HCT116 (cell line): ENCODE measurements at regions not wholly inside any gene's neighbourhood (a gene's known extent, or its start where the extent isn't known, plus 50 kb on each side); places are given as distances from the start of the nearest gene placed in this dataset.

Experiments used
- ATAC-seq: fragments of 200-7000 bp; cut with Tn5 transposase; 2 replicates; pipeline ENCODE4 v1.9.1; 2020; ENCODE audit warnings: mild to moderate bottlenecking, moderate library complexity
- BruUV-seq: library from RNA; stranded (reverse); fragments of 400-500 nt; replicated peaks from 2 replicates; lab custom pipeline; 2021; lab: Mats Ljungman, UMichigan
- CTCF ChIA-PET: fragments of 300-600 bp; sonication (Branson Sonifier 250); formaldehyde crosslinking; loops from one replicate; lab custom pipeline; 2021; ENCODE audit warnings: antibody characterized with exemption; lab: Charles Lee
- POLR2A ChIA-PET: fragments of 300-600, 350-600 bp; sonication (Branson Sonifier 250); formaldehyde crosslinking; loops from one replicate; lab custom pipeline; 2021; ENCODE audit warnings: antibody characterized with exemption; lab: Charles Lee
- RAD21 ChIA-PET, 2 experiments: fragments of 300-600 bp; sonication (Branson Sonifier 250); formaldehyde crosslinking; loops; one replicate each; lab custom pipeline; 2023; ENCODE audit warnings: low total read pairs in 2 of 2; ENCODE audit not compliant: uncharacterized antibody in 2 of 2, unreplicated experiment in 2 of 2, low non-redundant PET in 1 of 2; lab: Charles Lee
- DNase-seq: peaks from one replicate; pipeline ENCODE4 v3.0.0-alpha.2; 2010; ENCODE audit warnings: low read depth, low spot score
- H2AFZ ChIP-seq: fragments of 200-600 bp; shearing (Covaris generic), sonication (generic); 2 replicates; pipeline ENCODE4 v1.6.1; 2017; ENCODE audit warnings: low read depth, mixed run types, mixed read lengths, antibody characterized with exemption, low read length; ENCODE audit not compliant: poor library complexity, severe bottlenecking
- H3K27ac ChIP-seq: 2 replicates; pipeline ENCODE4 v1.5.1; 2012; ENCODE audit warnings: low read depth, low read length
- H3K27me3 ChIP-seq: fragments of 200-600 bp; sonication (generic); 2 replicates; pipeline ENCODE4 v1.6.1; 2016; ENCODE audit warnings: mixed run types, low read length, mixed read lengths; ENCODE audit not compliant: insufficient read depth
- H3K36me3 ChIP-seq, 2 experiments: fragments of 200-500 bp in 1 of 2; fragments of 200-600 bp in 1 of 2; sonication (Bioruptor generic) in 1 of 2; sonication (generic) in 1 of 2; 2 replicates each; pipeline versions ENCODE4 v1.5.1 to v1.6.1; 2014 to 2016; ENCODE audit warnings: low read length in 2 of 2, inconsistent platforms in 1 of 2, mixed read lengths in 1 of 2, mixed run types in 1 of 2; ENCODE audit not compliant: insufficient read depth in 2 of 2, control insufficient read depth in 1 of 2
- H3K4me1 ChIP-seq, 2 experiments: fragments of 200-600 bp in 1 of 2; sonication (generic) in 1 of 2; 2 replicates each; pipeline versions ENCODE4 v1.5.1 to v1.6.1; 2012 to 2017; ENCODE audit warnings: low read length in 2 of 2, inconsistent platforms in 1 of 2, mild to moderate bottlenecking in 1 of 2, mixed read lengths in 1 of 2, mixed run types in 1 of 2, moderate library complexity in 1 of 2; ENCODE audit not compliant: insufficient read depth in 2 of 2, control insufficient read depth in 1 of 2
- H3K4me2 ChIP-seq: fragments of 200-600 bp; sonication (generic); 2 replicates; pipeline ENCODE4 v1.6.1; 2017; ENCODE audit warnings: mixed run types, low read length, mixed read lengths
- H3K4me3 ChIP-seq, 2 experiments: fragments of 200-600 bp in 1 of 2; sonication (generic) in 1 of 2; replicated peaks in 1 of 2; 2 replicates each; pipeline ENCODE4 v1.5.1; 2011 to 2016; ENCODE audit warnings: low read length in 2 of 2, control low read depth in 1 of 2, low read depth in 1 of 2, mild to moderate bottlenecking in 1 of 2, mixed read lengths in 1 of 2, mixed run types in 1 of 2
- H3K79me2 ChIP-seq: fragments of 200-600 bp; sonication (generic); 2 replicates; pipeline ENCODE4 v1.6.1; 2017; ENCODE audit warnings: mild to moderate bottlenecking, mixed run types, low read length, moderate library complexity, mixed read lengths; ENCODE audit not compliant: insufficient read depth
- H3K9ac ChIP-seq: fragments of 200-600 bp; sonication (generic); 2 replicates; pipeline ENCODE4 v1.6.1; 2016; ENCODE audit warnings: low read length, mixed read lengths
- H3K9me2 ChIP-seq: fragments of 200-600 bp; sonication (generic), shearing (Covaris generic); 2 replicates; pipeline ENCODE4 v1.6.1; 2017; ENCODE audit warnings: mixed run types, mild to moderate bottlenecking, moderate library complexity; ENCODE audit not compliant: insufficient read depth
- H3K9me3 ChIP-seq, 2 experiments: fragments of 200-500 bp in 1 of 2; fragments of 200-600 bp in 1 of 2; sonication (Bioruptor generic) in 1 of 2; sonication (generic) in 1 of 2; 2 replicates each; pipeline ENCODE4 v1.6.1; 2014 to 2017; ENCODE audit warnings: low read length in 2 of 2, mixed read lengths in 2 of 2, inconsistent platforms in 1 of 2, low read depth in 1 of 2, mild to moderate bottlenecking in 1 of 2, mixed run types in 1 of 2, moderate library complexity in 1 of 2; ENCODE audit not compliant: control insufficient read depth in 1 of 2, insufficient read depth in 1 of 2
- H4K20me1 ChIP-seq: fragments of 200-600 bp; sonication (generic), shearing (Covaris generic); 2 replicates; pipeline ENCODE4 v1.6.1; 2017; ENCODE audit warnings: mixed run types, mild to moderate bottlenecking, moderate library complexity; ENCODE audit not compliant: insufficient read depth
- CBX3 ChIP-seq: IDR thresholded peaks from 2 replicates; pipeline ENCODE4 v1.6.1; 2012; ENCODE audit warnings: low read depth
- CTCF ChIP-seq, 3 experiments: fragments of 200-600 bp in 1 of 3; sonication (generic) in 1 of 3; IDR thresholded peaks in 2 of 3; conservative IDR thresholded peaks in 1 of 3; 2 replicates each; pipeline ENCODE4 v1.5.1; 2012 to 2017; ENCODE audit warnings: low read depth in 2 of 3, low read length in 2 of 3, antibody characterized with exemption in 1 of 3, borderline replicate concordance in 1 of 3, control low read depth in 1 of 3, mild to moderate bottlenecking in 1 of 3, mixed read lengths in 1 of 3, mixed run types in 1 of 3, moderate library complexity in 1 of 3; ENCODE audit not compliant: insufficient read depth in 1 of 3
- EGR1 ChIP-seq: IDR thresholded peaks from 2 replicates; pipeline ENCODE4 v1.6.1; 2012; ENCODE audit warnings: low read depth
- ELF1 ChIP-seq: IDR thresholded peaks from 2 replicates; pipeline ENCODE4 v1.6.1; 2012; ENCODE audit warnings: low read depth, borderline replicate concordance
- FOSL1 ChIP-seq: IDR thresholded peaks from 2 replicates; pipeline ENCODE4 v1.6.1; 2012; ENCODE audit warnings: low read depth
- JUND ChIP-seq: IDR thresholded peaks from 2 replicates; pipeline ENCODE4 v1.6.1; 2012
- MAX ChIP-seq: IDR thresholded peaks from 2 replicates; pipeline ENCODE4 v1.6.1; 2012
- POLR2A ChIP-seq: IDR thresholded peaks from 2 replicates; pipeline ENCODE4 v1.7.0; 2011; ENCODE audit warnings: borderline replicate concordance; ENCODE audit not compliant: insufficient read depth, insufficient read length; ENCODE audit errors: extremely low read depth
- POLR2AphosphoS5 ChIP-seq: IDR thresholded peaks from 2 replicates; pipeline ENCODE4 v1.6.1; 2011; ENCODE audit warnings: mild to moderate bottlenecking, low read depth, low read length, moderate library complexity
- RAD21 ChIP-seq: IDR thresholded peaks from 2 replicates; pipeline ENCODE4 v1.6.1; 2012; ENCODE audit warnings: low read depth, mild to moderate bottlenecking
- REST ChIP-seq: IDR thresholded peaks from 2 replicates; pipeline ENCODE4 v1.6.1; 2012; ENCODE audit warnings: low read depth
- SIN3A ChIP-seq: IDR thresholded peaks from 2 replicates; pipeline ENCODE4 v1.6.1; 2012; ENCODE audit warnings: low read depth
- YY1 ChIP-seq: IDR thresholded peaks from 2 replicates; pipeline ENCODE4 v1.6.1; 2011; ENCODE audit warnings: low read length, low read depth, moderate library complexity, mild to moderate bottlenecking; ENCODE audit not compliant: insufficient replicate concordance; ENCODE audit errors: extremely low read depth
- ZBTB33 ChIP-seq: IDR thresholded peaks from 2 replicates; pipeline ENCODE4 v1.6.1; 2011; ENCODE audit warnings: mild to moderate bottlenecking, low read length, moderate library complexity; ENCODE audit not compliant: insufficient replicate concordance; ENCODE audit errors: extremely low read depth
- ZFX ChIP-seq: fragments of 450-650 bp; IDR thresholded peaks from 2 replicates; pipeline ENCODE4 v1.6.1; 2017
- intact Hi-C: fragments of 100-400 bp; cut with micrococcal nuclease; formaldehyde crosslinking; loops from 2 replicates; pipeline ENCODE4 v1.10.0; 2022

- TF ChIP-seq REST = no peak
Observed at GRCh38 chr12:87021400-87021799, 765.2 kb upstream of the MGAT4C start (continued).

- no peaks in the 10 kb centered on the region for H3K79me2 ChIP-seq
- TF ChIP-seq REST (no peak), RAD21 (no peak), ZBTB33 (no peak), ELF1 (no peak), EGR1 (no peak), JUND (no peak), POLR2A (no peak), CBX3 (no peak), YY1 (no peak), FOSL1 (no peak), CTCF (IDR thresholded peaks at IDR 0.05 in 2 of 3, conservative IDR thresholded peaks at IDR 0.05 in 1 of 3; ENCODE audit: borderline replicate concordance in 1 of 3, insufficient read depth in 1 of 3, low read depth in 2 of 3, low read length in 2 of 3) (no peak), MAX (no peak), SIN3A (no peak), POLR2AphosphoS5 (no peak), ZFX (no peak)
Observed at GRCh38 chr12:87020071-87020470, 763.9 kb upstream of the MGAT4C start.

More at GRCh38 chr12:87020071-87020470, 763.9 kb upstream of the MGAT4C start:
- Histone ChIP-seq H3K4me2 (no peak overlapping the region), H3K9me2 (no peaks in the 10 kb centered on the region), H3K27me3 (no peaks in the 10 kb centered on the region), H3K9ac (no peak overlapping the region), H3K36me3 (no peaks in the 10 kb centered on the region), H3K27ac (no peak overlapping the region), H3K9me3 (no peaks in the 10 kb centered on the region), H4K20me1 (no peaks in the 10 kb centered on the region), H3K4me3 (no peak overlapping the region), H2AFZ (no peak overlapping the region), H3K4me1 (no peaks in the 10 kb centered on the region)
- DNase-seq (no peak), ATAC-seq (no peak)
- BruUV-seq = no TSS peak
- intact Hi-C loops = no loop called here
- POLR2A ChIA-PET = no interaction called here
- RAD21 ChIA-PET = no interaction called here
- CTCF ChIA-PET = no interaction called here
